Activated B cell treated with CpG ODN at 0.5 μM for 24 hours (primary cell): ENCODE measurements at regions not wholly inside any gene's neighbourhood (a gene's known extent, or its start where the extent isn't known, plus 50 kb on each side); places are given as distances from the start of the nearest gene placed in this dataset.

ENCODE experiments used
- ATAC-seq: fragments of 200-7000 bp; cut with Tn5 transposase; one replicate; pipeline ENCODE4 v1.10.0; 2021; ENCODE audit warnings: low read depth, mild to moderate bottlenecking, moderate library complexity
- CTCF ChIA-PET: fragments of 350-600 bp; sonication (Branson Sonifier 250); formaldehyde crosslinking; loops from one replicate; lab custom pipeline; 2021; ENCODE audit warnings: antibody characterized with exemption; lab: Charles Lee
- POLR2A ChIA-PET: fragments of 350-600 bp; sonication (Branson Sonifier 250); formaldehyde crosslinking; loops from one replicate; lab custom pipeline; 2021; ENCODE audit warnings: antibody characterized with exemption; lab: Charles Lee
- DNase-seq: peaks from one replicate; pipeline ENCODE4 v3.0.0; 2022
- H3K27ac Mint-ChIP-seq: one replicate; pipeline ENCODE4 v1.8.0; 2020; ENCODE audit warnings: mixed read lengths
- H3K27me3 Mint-ChIP-seq: one replicate; pipeline ENCODE4 v1.8.0; 2021; ENCODE audit warnings: mixed read lengths
- H3K36me3 Mint-ChIP-seq: one replicate; pipeline ENCODE4 v1.8.0; 2021; ENCODE audit warnings: low read depth, mixed read lengths
- H3K4me1 Mint-ChIP-seq: one replicate; pipeline ENCODE4 v1.8.0; 2021; ENCODE audit warnings: mixed read lengths
- H3K4me3 Mint-ChIP-seq: one replicate; pipeline ENCODE4 v1.8.0; 2020; ENCODE audit warnings: mild to moderate bottlenecking, mixed read lengths
- H3K9me3 Mint-ChIP-seq: one replicate; pipeline ENCODE4 v1.8.0; 2020; ENCODE audit warnings: mixed read lengths
- intact Hi-C: fragments of 100-400 bp; cut with micrococcal nuclease; formaldehyde crosslinking; loops from one replicate; pipeline ENCODE4 v1.15.1; 2024
- TF ChIP-seq, protein P1 (sequence below): fragments of 200-600 bp; IDR thresholded peaks from one replicate; pipeline ENCODE4 v1.8.0; 2022; ENCODE audit warnings: antibody characterized with exemption, mild to moderate bottlenecking

DNA sequence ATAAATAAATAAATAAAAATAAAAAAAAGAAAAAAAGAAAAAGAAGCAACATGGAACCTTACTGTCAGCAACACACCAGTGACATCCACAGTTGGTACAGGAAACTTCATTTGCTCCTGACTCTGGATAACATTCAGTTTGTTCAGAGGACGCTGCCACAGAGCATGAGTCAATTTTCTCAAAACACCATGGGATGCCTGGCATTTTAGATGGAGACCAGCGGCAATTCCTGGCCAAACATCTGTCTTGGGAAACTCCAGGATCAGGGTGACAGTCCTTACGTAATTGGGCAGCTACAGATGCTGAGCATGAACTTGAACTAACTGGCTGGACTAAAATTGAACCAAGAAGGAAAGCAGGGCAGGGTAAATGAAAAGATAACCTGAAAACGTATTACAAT, 166.2 kb upstream of the CPNE8 start:
- Mint-ChIP-seq H3K4me3 (no peak overlapping the region), H3K36me3 (no peaks in the 10 kb centered on the region), H3K9me3 (no peaks in the 10 kb centered on the region), H3K27ac (no peak overlapping the region), H3K27me3 (no peaks in the 10 kb centered on the region), H3K4me1 (no peaks in the 10 kb centered on the region)
- ATAC-seq: no peak
- intact Hi-C loops: no loop called here
- TF ChIP-seq, protein P1, sequence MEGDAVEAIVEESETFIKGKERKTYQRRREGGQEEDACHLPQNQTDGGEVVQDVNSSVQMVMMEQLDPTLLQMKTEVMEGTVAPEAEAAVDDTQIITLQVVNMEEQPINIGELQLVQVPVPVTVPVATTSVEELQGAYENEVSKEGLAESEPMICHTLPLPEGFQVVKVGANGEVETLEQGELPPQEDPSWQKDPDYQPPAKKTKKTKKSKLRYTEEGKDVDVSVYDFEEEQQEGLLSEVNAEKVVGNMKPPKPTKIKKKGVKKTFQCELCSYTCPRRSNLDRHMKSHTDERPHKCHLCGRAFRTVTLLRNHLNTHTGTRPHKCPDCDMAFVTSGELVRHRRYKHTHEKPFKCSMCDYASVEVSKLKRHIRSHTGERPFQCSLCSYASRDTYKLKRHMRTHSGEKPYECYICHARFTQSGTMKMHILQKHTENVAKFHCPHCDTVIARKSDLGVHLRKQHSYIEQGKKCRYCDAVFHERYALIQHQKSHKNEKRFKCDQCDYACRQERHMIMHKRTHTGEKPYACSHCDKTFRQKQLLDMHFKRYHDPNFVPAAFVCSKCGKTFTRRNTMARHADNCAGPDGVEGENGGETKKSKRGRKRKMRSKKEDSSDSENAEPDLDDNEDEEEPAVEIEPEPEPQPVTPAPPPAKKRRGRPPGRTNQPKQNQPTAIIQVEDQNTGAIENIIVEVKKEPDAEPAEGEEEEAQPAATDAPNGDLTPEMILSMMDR: no peak
- DNase-seq: no peak
- POLR2A ChIA-PET: no interaction called here
- CTCF ChIA-PET: no interaction called here

DNA sequence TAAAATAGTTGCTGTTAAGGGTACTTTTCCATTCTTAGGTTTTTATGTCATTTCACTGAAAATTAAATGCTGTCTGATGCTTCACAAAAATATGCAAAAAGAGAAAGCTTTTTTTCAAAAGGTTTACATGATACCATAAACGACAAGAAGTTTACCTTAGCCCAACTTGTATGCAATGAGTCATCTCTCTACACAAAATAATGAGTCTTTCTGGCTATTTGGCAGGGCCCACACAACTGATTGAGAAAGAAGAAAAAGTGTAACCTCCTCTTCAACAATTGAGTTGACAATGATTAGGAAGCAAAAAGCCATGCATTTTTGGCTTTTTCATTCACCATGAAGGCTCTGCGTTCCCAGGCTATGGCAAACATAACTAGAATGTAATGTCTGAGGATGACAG, 165.4 kb upstream of the CPNE8 start:
- H3K36me3 Mint-ChIP-seq: no peaks in the 10 kb centered on the region
- intact Hi-C loops: no loop called here
- H3K4me1 Mint-ChIP-seq: no peaks in the 10 kb centered on the region
- no peak overlapping the region for H3K4me3 Mint-ChIP-seq
- H3K27ac Mint-ChIP-seq: no peak overlapping the region
- no peak for DNase-seq
- CTCF ChIA-PET: no interaction called here
- no peaks in the 10 kb centered on the region for H3K27me3 Mint-ChIP-seq
- no peaks in the 10 kb centered on the region for H3K9me3 Mint-ChIP-seq
- ATAC-seq: no peak
- TF ChIP-seq, protein P1: no peak
- POLR2A ChIA-PET: no interaction called here

- POLR2A ChIA-PET: no interaction called here
- Mint-ChIP-seq H3K27ac (no peak overlapping the region), H3K4me1 (no peaks in the 10 kb centered on the region), H3K9me3 (peaks cover 1% of the 10 kb centered on the region), H3K4me3 (no peak overlapping the region), H3K27me3 (no peaks in the 10 kb centered on the region), H3K36me3 (no peaks in the 10 kb centered on the region)
- no peak for DNase-seq
- ATAC-seq: no peak
- CTCF ChIA-PET: no interaction called here
- intact Hi-C loops: no loop called here
- TF ChIP-seq, protein P1: no peak
Observed at GRCh38 chr12:39065455-39065854, 160.1 kb upstream of the CPNE8 start.

DNA sequence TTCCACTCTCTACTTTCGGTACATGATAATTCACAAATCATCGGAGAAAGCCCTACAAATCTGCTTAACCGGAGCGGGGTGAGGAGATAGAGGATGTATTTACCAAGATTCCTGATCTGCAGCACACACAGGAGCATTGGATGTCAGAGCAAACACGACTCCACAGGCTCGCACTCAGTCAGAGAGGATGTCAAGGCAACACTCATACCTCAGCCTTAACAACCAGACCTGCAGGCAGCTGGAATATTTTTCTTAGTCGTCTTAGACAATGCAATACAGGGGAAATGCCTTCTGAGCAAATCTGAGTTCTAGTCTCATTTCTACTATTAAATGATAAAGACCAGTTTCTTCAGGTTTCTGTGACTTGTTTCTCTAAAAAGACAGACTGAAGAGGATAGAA, 159.3 kb upstream of the CPNE8 start:
- Mint-ChIP-seq H3K27me3 (no peaks in the 10 kb centered on the region), H3K36me3 (no peaks in the 10 kb centered on the region), H3K4me1 (no peaks in the 10 kb centered on the region), H3K9me3 (peaks cover 4% of the 10 kb centered on the region), H3K4me3 (no peak overlapping the region), H3K27ac (no peak overlapping the region)
- TF ChIP-seq, protein P1: no peak
- DNase-seq (no peak), ATAC-seq (no peak)
- ChIA-PET CTCF (no interaction called here), POLR2A (no interaction called here)
- intact Hi-C loops: no loop called here

GRCh38 chr12:39062266-39062996, 157.0 kb upstream of the CPNE8 start:
- CTCF ChIA-PET: no interaction called here
- H3K4me3 Mint-ChIP-seq: no peak overlapping the region
- H3K27me3 Mint-ChIP-seq: no peaks in the 10 kb centered on the region
- DNase-seq (no peak), ATAC-seq (no peak)
- TF ChIP-seq, protein P1: no peak
- intact Hi-C loops: no loop called here
- no peaks in the 10 kb centered on the region for H3K36me3 Mint-ChIP-seq
- no peaks in the 10 kb centered on the region for H3K4me1 Mint-ChIP-seq
- POLR2A ChIA-PET: no interaction called here
- no peak overlapping the region for H3K27ac Mint-ChIP-seq
- peaks cover 4% of the 10 kb centered on the region for H3K9me3 Mint-ChIP-seq
